DMS114 treated with DMSO at 0.1 percent for 48 hours (cell line): ENCODE measurements at regions not wholly inside any gene's neighbourhood (a gene's known extent, or its start where the extent isn't known, plus 50 kb on each side); places are given as distances from the start of the nearest gene placed in this dataset.

Source experiments
- DNase-seq: peaks from one replicate; lab custom pipeline; 2025; ENCODE audit not compliant: unreplicated experiment; lab: John Stamatoyannopoulos, UW

GRCh38 chr10:128367807-128368206 lies 241.6 kb upstream of the MKI67 start:
- DNase-seq = no peak

GRCh38 chr10:128369101-128369650 lies 243.0 kb upstream of the MKI67 start:
- no peak for DNase-seq

- DNase-seq = no peak
Measured at GRCh38 chr10:128373071-128373749, 247.0 kb upstream of the MKI67 start.

- no peak for DNase-seq
Measured at GRCh38 chr10:128373831-128374230, 247.6 kb upstream of the MKI67 start.

GRCh38 chr10:128375171-128375570 lies 248.9 kb upstream of the MKI67 start:
- no peak for DNase-seq

GRCh38 chr10:128377364-128377987 lies 251.3 kb upstream of the MKI67 start:
- no peak for DNase-seq

GRCh38 chr10:128377988-128378387 lies 251.8 kb upstream of the MKI67 start:
- DNase-seq = no peak

GRCh38 chr10:128380946-128381345 lies 254.7 kb upstream of the MKI67 start:
- no peak for DNase-seq

GRCh38 chr10:128382225-128382624 lies 256.0 kb upstream of the MKI67 start:
- no peak for DNase-seq

GRCh38 chr10:128384831-128385230 lies 258.6 kb upstream of the MKI67 start:
- DNase-seq = no peak

- DNase-seq = no peak
Measured at GRCh38 chr10:128386231-128386630, 260.0 kb upstream of the MKI67 start.

- DNase-seq = no peak
Measured at GRCh38 chr10:128386816-128387604, 260.8 kb upstream of the MKI67 start.

GRCh38 chr10:128390596-128390995 lies 264.4 kb upstream of the MKI67 start:
- DNase-seq = no peak

- DNase-seq = no peak
Measured at GRCh38 chr10:128393546-128393945, 267.3 kb upstream of the MKI67 start.

- DNase-seq = no peak
Measured at GRCh38 chr10:128398118-128398517, 271.9 kb upstream of the MKI67 start.

- no peak for DNase-seq
Measured at GRCh38 chr10:128398999-128399398, 272.8 kb upstream of the MKI67 start.

GRCh38 chr10:128400564-128400963 lies 274.3 kb upstream of the MKI67 start:
- DNase-seq = no peak

GRCh38 chr10:128405450-128405849 lies 279.2 kb upstream of the MKI67 start:
- DNase-seq = no peak

GRCh38 chr10:128411643-128412042 lies 285.4 kb upstream of the MKI67 start:
- DNase-seq = no peak

GRCh38 chr10:128414568-128414967 lies 288.3 kb upstream of the MKI67 start:
- DNase-seq = no peak

- DNase-seq = no peak
Measured at GRCh38 chr10:128416231-128416630, 290.0 kb upstream of the MKI67 start.

GRCh38 chr10:128417826-128418225 lies 291.6 kb upstream of the MKI67 start:
- DNase-seq = no peak
